ENCODE measurements at regions not wholly inside any gene's neighbourhood (a gene's known extent, or its start where the extent isn't known, plus 50 kb on each side); places are given as distances from the start of the nearest gene placed in this dataset.

DNA sequence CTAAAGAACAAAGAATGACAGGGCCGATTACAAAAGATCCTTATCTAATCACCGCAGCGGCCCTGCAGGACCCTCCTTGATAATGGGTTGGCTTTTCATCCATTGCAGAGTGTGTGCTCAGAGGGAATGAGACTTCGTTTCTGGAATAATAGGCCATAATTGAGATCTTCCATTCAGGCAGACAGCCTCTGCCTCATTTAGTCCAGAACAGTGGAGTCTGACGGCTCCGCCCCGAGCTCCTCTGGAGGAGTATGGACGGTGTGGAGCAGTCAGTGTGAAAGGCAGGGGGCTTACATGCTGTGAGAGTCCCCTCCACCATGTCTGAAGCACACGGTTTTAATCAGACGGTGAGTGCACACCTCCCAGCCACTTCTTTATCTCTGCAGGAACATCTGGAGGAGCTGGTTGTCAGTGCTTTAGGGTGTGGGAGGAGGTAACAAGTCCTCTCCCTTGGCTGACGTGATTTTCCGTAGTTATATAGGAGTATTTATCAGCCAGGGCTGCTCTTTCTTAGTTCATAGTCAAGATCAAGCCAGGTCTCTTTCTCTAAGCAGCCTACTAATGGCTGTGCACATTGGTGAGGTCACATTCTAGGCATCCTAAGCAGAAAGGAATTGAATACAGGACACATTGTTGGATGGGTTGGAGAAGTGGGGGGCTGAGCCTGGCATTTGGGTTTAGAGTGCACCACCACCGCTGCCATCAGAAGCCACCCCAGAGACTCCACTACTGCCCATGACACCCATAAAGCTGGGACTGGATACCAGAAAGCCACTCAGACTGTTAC is 1477.9 kb downstream of the TBC1D22A start:
- no peak for DNase-seq (ENCODE audit: low read depth)
- TF ChIP-seq CTCF (IDR thresholded peaks at IDR 0.05; ENCODE audit: control insufficient read depth, extremely low read depth, insufficient read depth), result no peak

DNA sequence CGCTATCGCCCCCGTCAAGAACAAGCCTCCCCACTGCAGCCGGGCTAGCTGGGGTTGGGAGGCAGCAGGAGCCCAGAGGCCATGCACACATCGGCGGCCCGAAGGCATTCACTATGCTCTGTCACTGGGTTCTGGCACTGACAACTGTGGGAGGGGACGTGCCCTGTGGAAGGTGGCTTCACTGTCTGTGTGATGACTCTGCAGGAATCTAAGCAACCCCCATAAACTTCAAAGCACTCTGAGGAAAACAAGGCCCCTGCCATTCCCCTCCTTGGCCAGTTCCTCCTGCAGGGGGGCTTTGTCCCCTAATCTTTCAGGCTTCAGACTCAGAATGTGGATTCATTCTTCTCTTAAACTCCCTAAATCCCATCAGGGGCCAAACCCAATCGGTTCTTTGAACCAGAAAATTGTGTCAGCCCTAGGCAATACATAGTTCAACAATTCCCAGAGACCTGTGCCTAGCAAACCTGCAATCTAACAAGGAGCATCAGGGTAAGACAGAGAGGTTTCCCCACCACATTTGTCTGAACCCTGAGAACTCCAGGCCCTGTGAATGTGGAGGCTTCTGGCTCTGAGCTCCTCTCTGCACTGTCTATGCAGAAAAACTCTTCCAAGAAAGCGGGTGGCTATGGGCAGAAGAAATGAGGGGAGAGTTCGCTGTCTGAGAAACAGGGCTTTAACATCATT is 1477.2 kb downstream of the TBC1D22A start:
- DNase-seq (ENCODE audit: low read depth), result no peak
- no peak overlapping the region for H3K4me3 ChIP-seq (ENCODE audit: low read depth, low read length)
- TF ChIP-seq CTCF (IDR thresholded peaks at IDR 0.05; ENCODE audit: control insufficient read depth, extremely low read depth, insufficient read depth), result no peak

More for the DNA sequence above, 1477.9 kb downstream of the TBC1D22A start:
- no peak overlapping the region for H3K4me3 ChIP-seq (ENCODE audit: low read depth, low read length)

- no peak for DNase-seq (ENCODE audit: low read depth)
- TF ChIP-seq CTCF (IDR thresholded peaks at IDR 0.05; ENCODE audit: control insufficient read depth, extremely low read depth, insufficient read depth), result no peak
- H3K4me3 ChIP-seq (ENCODE audit: low read depth, low read length), result no peak overlapping the region
Observed at GRCh38 chr22:48238966-48239365, 1476.5 kb downstream of the TBC1D22A start.

- no peak for TF ChIP-seq CTCF (IDR thresholded peaks at IDR 0.05; ENCODE audit: control insufficient read depth, extremely low read depth, insufficient read depth)
- DNase-seq (ENCODE audit: low read depth), result no peak
- H3K4me3 ChIP-seq (ENCODE audit: low read depth, low read length), result no peak overlapping the region
Observed at GRCh38 chr22:48238284-48238915, 1476.0 kb downstream of the TBC1D22A start.

- no peak for DNase-seq (ENCODE audit: low read depth)
- no peak overlapping the region for H3K4me3 ChIP-seq (ENCODE audit: low read depth, low read length)
- no peak for TF ChIP-seq CTCF (IDR thresholded peaks at IDR 0.05; ENCODE audit: control insufficient read depth, extremely low read depth, insufficient read depth)
Observed at GRCh38 chr22:48237466-48238283, 1475.2 kb downstream of the TBC1D22A start.

GRCh38 chr22:48236261-48236660 is 1473.8 kb downstream of the TBC1D22A start:
- no peak for DNase-seq (ENCODE audit: low read depth)

More at GRCh38 chr22:48236261-48236660, 1473.8 kb downstream of the TBC1D22A start:
- no peak for TF ChIP-seq CTCF (IDR thresholded peaks at IDR 0.05; ENCODE audit: control insufficient read depth, extremely low read depth, insufficient read depth)
- no peak overlapping the region for H3K4me3 ChIP-seq (ENCODE audit: low read depth, low read length)
